Heart left ventricle (tissue), 16 donors: ENCODE measurements at regions not wholly inside any gene's neighbourhood (a gene's known extent, or its start where the extent isn't known, plus 50 kb on each side); places are given as distances from the start of the nearest gene placed in this dataset.
"Not testable (repeated sequence)": the region's sequence is repeated elsewhere in the genome, so short reads cannot be mapped to it uniquely, and the experiment has no call there.

Source experiments
- ATAC-seq, 4 donors: fragments of 200-7000 bp; cut with Tn5 transposase; one replicate each; pipeline ENCODE4 v1.9.1; 2020 to 2022; ENCODE audit warnings: moderate library complexity in 4 of 4, mild to moderate bottlenecking in 3 of 4, moderate number of reproducible peaks in 1 of 4
- DNase-seq, 5 donors: peaks; one replicate each; pipeline ENCODE4 v3.0.0-alpha.2; 2020
- H3K27ac ChIP-seq, 12 donors: fragments of 200-600 bp; sonication (generic) in 4 of 12; one replicate each; pipeline versions ENCODE4 v1.5.0 to v1.8.0; 2016 to 2022; ENCODE audit warnings: mild to moderate bottlenecking in 2 of 12
- H3K27me3 ChIP-seq, 9 donors: fragments of 200-600 bp; sonication (generic) in 2 of 9; one replicate each; pipeline versions ENCODE4 v1.5.1 to v1.8.0; 2016 to 2022; ENCODE audit warnings: mild to moderate bottlenecking in 3 of 9
- H3K36me3 ChIP-seq, 9 donors: fragments of 200-600 bp; sonication (generic) in 2 of 9; one replicate each; pipeline versions ENCODE4 v1.5.0 to v1.8.0; 2018 to 2022; ENCODE audit warnings: mild to moderate bottlenecking in 2 of 9
- H3K4me1 ChIP-seq, 12 donors: fragments of 200-600 bp; sonication (generic) in 4 of 12; one replicate each; pipeline versions ENCODE4 v1.5.0 to v1.8.0; 2016 to 2022; ENCODE audit warnings: mild to moderate bottlenecking in 3 of 12
- H3K4me3 ChIP-seq, 12 donors: fragments of 200-600 bp; sonication (generic) in 4 of 12; one replicate each; pipeline versions ENCODE4 v1.5.0 to v1.8.0; 2017 to 2022; ENCODE audit warnings: mild to moderate bottlenecking in 9 of 12, moderate library complexity in 4 of 12
- H3K9me3 ChIP-seq, 12 donors: fragments of 200-600 bp; sonication (generic) in 4 of 12; one replicate each; pipeline versions ENCODE4 v1.5.0 to v1.8.0; 2016 to 2022; ENCODE audit warnings: mild to moderate bottlenecking in 1 of 12
- CTCF ChIP-seq, 12 donors: fragments of 200-600 bp; sonication (generic) in 4 of 12; IDR thresholded peaks; one replicate each; pipeline versions ENCODE4 v1.5.0 to v1.8.0; 2018 to 2022; ENCODE audit warnings: antibody characterized with exemption in 12 of 12, mild to moderate bottlenecking in 5 of 12
- POLR2A ChIP-seq, 2 donors: fragments of 450-650 bp; IDR thresholded peaks; one replicate each; pipeline ENCODE4 v1.6.1; 2017; ENCODE audit warnings: antibody characterized with exemption in 2 of 2, mild to moderate bottlenecking in 2 of 2, moderate library complexity in 2 of 2
- WGBS, 4 donors: extraction: QIAGEN DNeasy Blood & Tissue Kit in 2 of 4; methylation state at CpG; one replicate each; pipeline versions ENCODE4 v1.1.5 to v1.1.7; 2013 to 2018; 5-methylcytosine and 5-hydroxymethylcytosine counted together
- intact Hi-C, 10 donors: fragments of 100-400 bp; cut with DNase I; formaldehyde crosslinking; loops; one replicate each; pipeline versions ENCODE4 v1.11.1 to v1.14.2; 2022
- donor health status: ischemic (EF 13 %, LVEDD 7.1; RV severe dilation, severe dysfunction).
- donor health status: healthy with polysubstance abuse.
- donor health status: DM: no; HTN: yes; CAD: no.
- donor health status: DM: no; HTN: no; CAD: no.
- donor health status: ischemic (EF 25% LVEDD 6.9; RV normal size, moderate dysfunction).
- donor health status: ischemic (EF 25% LVEDD 5.7; RV mildly dilated, moderate dysfunction).
- donor health status: healthy.
- donor health status: DM: yes; HTN: yes; CAD: no.
- donor health status: ischemic (EF 35%, LVEDD 5.7; RV mildly dilated, moderate dysfunction).
- donor health status: nonischemic (EF 11% LVEDD 7.7; RV severe dilation, severe dysfunction).
- donor health status: DM: yes; HTN: yes; CAD: no.
- donor health status: PGD.
- donor health status: ischemic (EF 29% LVEDD 5.4; RV normal size, mild dysfunction).
- donor health status: nonischemic (EF 23%, LVEDD 6.1; RV moderate dilation, normal function).

GRCh38 chr7:4383584-4383983 lies 298.5 kb upstream of the FOXK1 start:
- Histone ChIP-seq H3K36me3 (no peaks in the 10 kb centered on the region), H3K27ac (no peak overlapping the region), H3K4me3 (no peak overlapping the region), H3K27me3 (no peaks in the 10 kb centered on the region), H3K4me1 (no peaks in the 10 kb centered on the region), H3K9me3 (peaks cover 0 to 15% (median 3%) of the 10 kb centered on the region in 12 donors)
- WGBS, 4 donors = 84 to 89% (median 86%) methylated on average over 12 of the region's 12 CpGs
- no peak for TF ChIP-seq POLR2A (IDR thresholded peaks at IDR 0.05)
- no peak for TF ChIP-seq CTCF (IDR thresholded peaks at IDR 0.05)
- DNase-seq (no peak), ATAC-seq (no peak)
- intact Hi-C loops = no loop called here

- WGBS, 4 donors = 70 to 80% (median 75%) methylated on average over 6 of the region's 6 CpGs
- intact Hi-C loops = no loop called here
- ATAC-seq (no peak), DNase-seq (no peak)
- no peak overlapping the region for H3K27ac ChIP-seq
- H3K27me3 ChIP-seq = no peaks in the 10 kb centered on the region
- H3K4me1 ChIP-seq = no peaks in the 10 kb centered on the region
- TF ChIP-seq CTCF (IDR thresholded peaks at IDR 0.05) (no peak), POLR2A (IDR thresholded peaks at IDR 0.05) (no peak)
- no peaks in the 10 kb centered on the region for H3K36me3 ChIP-seq
- peaks cover 0 to 4% (median 0%) of the 10 kb centered on the region in 12 donors for H3K9me3 ChIP-seq
- H3K4me3 ChIP-seq = no peak overlapping the region
Measured at GRCh38 chr7:4386190-4386589, 295.9 kb upstream of the FOXK1 start.

GRCh38 chr7:4391103-4391502 lies 291.0 kb upstream of the FOXK1 start:
- H3K4me1 ChIP-seq, H3K27me3 ChIP-seq, ATAC-seq, DNase-seq, H3K36me3 ChIP-seq, H3K4me3 ChIP-seq, intact Hi-C loops, H3K27ac ChIP-seq: not testable (repeated sequence)
- peaks cover 0 to 13% (median 0%) of the 10 kb centered on the region in 12 donors for H3K9me3 ChIP-seq

GRCh38 chr7:4394736-4395135 lies 287.4 kb upstream of the FOXK1 start:
- Histone ChIP-seq H3K9me3 (peaks cover 0 to 15% (median 0%) of the 10 kb centered on the region in 12 donors), H3K27ac (no peak overlapping the region), H3K36me3 (no peaks in the 10 kb centered on the region), H3K27me3 (peaks cover 0 to 3% (median 0%) of the 10 kb centered on the region in 9 donors), H3K4me1 (no peaks in the 10 kb centered on the region), H3K4me3 (no peak overlapping the region)
- ATAC-seq (no peak), DNase-seq (no peak)
- WGBS, 4 donors = 61 to 62% (median 62%) methylated on average over 5 of the region's 5 CpGs
- intact Hi-C loops = no loop called here
- TF ChIP-seq POLR2A (IDR thresholded peaks at IDR 0.05) (no peak), CTCF (IDR thresholded peaks at IDR 0.05) (no peak)

GRCh38 chr7:4399121-4399520 lies 283.0 kb upstream of the FOXK1 start:
- ATAC-seq = no peak
- DNase-seq = no peak
- Histone ChIP-seq H3K27me3 (peaks cover 0 to 3% (median 0%) of the 10 kb centered on the region in 9 donors), H3K4me3 (no peak overlapping the region), H3K27ac (no peak overlapping the region), H3K4me1 (no peaks in the 10 kb centered on the region), H3K9me3 (peaks cover 0 to 15% (median 0%) of the 10 kb centered on the region in 12 donors), H3K36me3 (no peaks in the 10 kb centered on the region)
- WGBS, 4 donors = 86 to 96% (median 89%) methylated on average over 4 of the region's 4 CpGs
- intact Hi-C loops = no loop called here
- no peak for TF ChIP-seq POLR2A (IDR thresholded peaks at IDR 0.05)
- no peak for TF ChIP-seq CTCF (IDR thresholded peaks at IDR 0.05)
